Activated CD8-positive, alpha-beta memory T cell treated with anti-CD3 and anti-CD28 coated beads, Interleukin-2, amount 50 U/mL, for 48 hours (primary cell): ENCODE measurements at regions not wholly inside any gene's neighbourhood (a gene's known extent, or its start where the extent isn't known, plus 50 kb on each side); places are given as distances from the start of the nearest gene placed in this dataset.
"Not testable (repeated sequence)": the region's sequence is repeated elsewhere in the genome, so short reads cannot be mapped to it uniquely, and the experiment has no call there.

Experiments used
- DNase-seq: peaks from one replicate; pipeline ENCODE4 v3.0.0-alpha.2; 2020

DNA sequence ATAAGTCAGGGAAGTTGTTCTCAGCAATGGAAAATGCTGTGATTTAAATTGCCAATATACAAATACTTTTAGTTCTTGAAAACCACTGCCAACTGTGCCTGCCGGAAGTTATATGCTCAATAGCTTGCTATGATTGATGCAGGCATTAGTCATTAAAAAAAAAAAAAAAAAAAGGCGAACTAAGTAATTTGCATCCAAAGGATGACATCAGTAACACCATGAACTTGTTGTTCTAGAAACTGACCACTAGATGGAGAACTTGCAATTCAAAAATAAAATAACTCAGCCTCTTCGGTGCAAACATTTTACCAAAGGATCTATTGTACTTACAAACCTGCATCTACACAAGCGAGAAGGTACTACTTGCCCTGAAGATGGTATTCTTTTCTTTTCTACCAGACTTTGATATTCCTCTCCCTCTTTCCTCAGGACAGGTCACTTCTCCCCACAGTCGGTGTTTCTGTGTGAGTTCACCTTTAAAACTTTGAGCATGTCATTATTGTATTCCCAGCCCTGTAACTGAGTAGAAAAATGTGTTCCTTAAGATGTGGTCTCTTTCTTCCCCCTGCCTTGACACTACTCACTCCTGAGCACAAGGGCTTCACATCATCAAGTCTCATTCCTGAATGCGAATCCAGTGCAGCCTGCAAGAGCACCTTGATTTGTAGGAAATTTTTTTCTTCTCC is 115.0 kb upstream of the VEPH1 start:
- DNase-seq: no peak

DNA sequence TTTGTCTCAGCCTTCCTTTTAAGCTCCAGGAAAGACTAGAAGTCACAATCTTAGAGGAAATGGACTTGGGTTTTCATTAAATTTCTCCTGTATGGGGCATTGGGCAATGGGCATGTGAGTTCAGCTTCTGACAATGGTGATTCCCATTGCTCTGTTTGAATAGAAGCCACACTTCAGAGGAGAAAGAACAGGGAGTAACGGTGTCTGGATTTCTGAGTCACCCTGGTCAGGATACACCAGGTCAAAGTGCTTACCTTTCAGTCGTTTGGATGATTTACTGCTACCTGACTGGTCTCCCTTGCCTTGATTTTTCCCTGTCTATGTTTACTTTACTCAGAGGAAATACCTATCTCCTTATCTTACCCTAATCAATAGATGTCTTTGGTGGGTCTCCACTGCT is 111.7 kb upstream of the VEPH1 start:
- no peak for DNase-seq

DNA sequence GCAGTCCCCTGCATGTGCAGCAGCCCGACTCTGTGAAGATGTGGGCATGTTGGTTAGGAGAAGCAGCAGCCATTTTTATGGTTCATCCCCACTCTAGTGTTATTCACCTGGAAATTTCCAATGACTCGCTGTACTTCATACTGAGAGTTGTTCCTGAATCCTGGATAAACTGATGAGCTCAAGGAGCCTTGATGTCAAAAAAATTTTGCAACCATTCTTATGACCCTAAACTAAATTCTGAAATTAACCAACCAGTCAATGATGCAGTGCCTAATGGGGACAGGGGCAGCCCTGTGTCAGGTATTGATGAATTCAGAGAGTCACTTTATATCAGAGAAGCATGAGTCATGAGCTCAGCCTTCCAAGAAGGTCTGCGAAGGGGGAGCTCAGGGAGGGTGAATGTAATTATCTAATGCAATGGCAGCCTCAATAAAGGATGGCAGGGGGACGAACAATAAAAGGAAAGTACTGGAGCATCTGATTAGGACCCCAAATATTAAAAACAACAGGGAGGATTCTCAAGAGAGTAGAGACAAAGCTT is 108.4 kb upstream of the VEPH1 start:
- DNase-seq: no peak

DNA sequence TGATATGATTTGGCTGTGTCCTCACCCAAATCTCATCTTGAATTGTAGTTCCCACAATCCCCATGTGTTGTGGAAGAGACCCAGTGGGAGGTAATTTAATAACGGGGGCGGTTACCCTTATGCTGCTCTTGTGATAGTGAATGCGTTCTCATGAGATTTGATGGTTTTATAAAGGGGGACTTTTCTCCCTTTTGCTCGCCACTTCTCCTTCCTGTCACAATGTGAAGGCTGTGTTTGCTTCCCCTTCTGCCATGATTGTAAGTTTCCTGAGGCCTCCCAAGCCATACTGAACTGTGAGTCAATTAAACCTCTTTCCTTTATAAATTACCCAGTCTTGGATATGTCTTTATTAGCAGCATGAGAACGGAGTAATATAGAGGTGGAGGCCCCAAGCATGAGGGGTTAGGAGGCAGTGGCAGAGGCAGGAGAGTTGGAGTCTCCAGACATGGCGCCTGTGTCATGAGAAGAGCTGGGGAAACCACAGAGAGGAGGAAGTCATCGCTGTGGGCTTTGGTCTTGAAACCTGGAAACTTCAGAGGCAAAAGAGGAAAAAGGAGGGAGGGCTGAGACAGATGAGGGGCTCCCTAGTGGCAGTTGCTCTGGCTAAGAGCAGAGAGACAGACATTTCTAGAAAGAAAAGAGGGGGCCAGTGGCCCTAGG is 107.8 kb upstream of the VEPH1 start:
- DNase-seq: no peak

DNA sequence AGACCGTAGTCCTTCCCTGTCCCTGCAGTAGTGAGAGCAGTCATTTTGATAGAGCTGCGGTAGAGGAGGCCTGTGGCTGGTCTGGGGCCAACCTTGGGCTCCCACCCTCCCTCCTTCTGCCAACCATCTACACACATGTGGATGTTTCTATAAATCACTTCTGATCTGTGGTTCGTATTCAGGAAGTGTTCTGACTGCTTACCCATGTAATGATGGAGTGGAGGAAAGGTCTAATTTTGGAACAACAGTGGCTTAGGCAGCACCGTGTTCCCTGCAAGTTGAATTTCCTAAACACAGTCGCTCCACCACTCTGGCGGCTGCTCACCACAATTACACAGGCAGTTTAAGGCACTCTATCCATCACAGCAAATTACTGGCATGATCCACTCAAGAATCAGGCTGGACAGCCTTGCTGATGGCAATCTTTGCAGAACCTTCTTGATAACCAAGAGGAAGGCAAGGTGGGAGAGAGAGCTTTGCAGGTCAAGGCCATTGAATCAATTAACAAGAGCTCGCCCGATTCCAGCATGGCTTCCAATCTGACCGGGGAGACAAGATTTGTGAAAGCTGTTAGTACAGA is 104.7 kb upstream of the VEPH1 start:
- DNase-seq: no peak

DNA sequence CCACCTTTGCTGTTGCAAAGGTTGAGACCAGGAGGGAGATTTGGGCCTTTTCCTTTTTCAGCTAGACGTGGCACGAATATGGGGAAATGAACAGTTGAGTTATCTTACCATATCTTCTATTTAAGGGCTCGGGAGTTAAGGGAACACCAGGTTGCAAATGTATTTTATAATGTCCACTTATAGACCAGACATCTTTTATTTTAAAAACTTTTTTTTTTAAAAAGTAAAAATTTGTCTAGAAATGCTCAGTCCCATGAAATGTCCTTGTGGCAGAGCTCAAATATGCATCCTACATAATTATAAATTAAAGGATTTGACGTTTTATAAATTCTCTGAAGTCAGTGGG is 103.6 kb upstream of the VEPH1 start:
- no peak for DNase-seq

DNA sequence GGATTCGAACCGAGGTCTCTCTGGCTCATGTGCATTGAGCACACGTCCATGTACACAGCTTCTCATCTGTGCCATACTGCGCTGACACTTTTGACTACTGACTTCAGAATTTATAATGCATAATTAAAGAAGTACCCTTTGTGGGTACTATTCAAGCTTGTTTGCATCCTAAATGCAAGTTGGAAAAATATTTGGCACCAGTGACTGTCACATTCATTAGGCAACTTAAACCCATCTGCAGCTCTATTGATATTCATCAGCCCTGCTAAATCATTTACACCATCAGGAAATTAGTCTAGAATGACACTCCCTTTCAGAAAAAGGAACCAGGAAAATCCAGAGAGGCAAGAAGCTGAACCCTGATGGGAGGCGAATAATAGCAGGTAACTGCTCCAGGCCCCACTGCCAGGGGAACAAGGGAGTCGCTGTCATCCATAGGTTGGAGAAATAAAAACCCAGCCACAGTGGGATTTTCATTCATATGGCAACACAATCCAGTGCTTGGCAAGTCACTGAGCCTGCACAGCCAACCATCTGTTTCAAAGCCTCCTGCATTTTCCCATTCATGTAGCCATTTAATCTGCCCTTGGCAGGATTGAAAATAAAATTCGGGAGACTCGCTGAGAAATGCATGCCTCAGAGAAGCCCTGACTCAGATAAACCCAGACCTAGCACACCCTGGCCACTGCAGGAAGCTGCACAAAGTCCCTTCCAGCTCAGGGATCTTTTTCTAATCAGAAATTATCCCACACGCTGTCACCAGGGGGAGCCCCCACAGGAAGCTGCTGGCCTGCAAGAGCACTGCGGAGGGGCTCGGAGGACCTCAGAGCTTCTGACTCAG is 103.0 kb upstream of the VEPH1 start:
- DNase-seq: peak; percentile 80

DNA sequence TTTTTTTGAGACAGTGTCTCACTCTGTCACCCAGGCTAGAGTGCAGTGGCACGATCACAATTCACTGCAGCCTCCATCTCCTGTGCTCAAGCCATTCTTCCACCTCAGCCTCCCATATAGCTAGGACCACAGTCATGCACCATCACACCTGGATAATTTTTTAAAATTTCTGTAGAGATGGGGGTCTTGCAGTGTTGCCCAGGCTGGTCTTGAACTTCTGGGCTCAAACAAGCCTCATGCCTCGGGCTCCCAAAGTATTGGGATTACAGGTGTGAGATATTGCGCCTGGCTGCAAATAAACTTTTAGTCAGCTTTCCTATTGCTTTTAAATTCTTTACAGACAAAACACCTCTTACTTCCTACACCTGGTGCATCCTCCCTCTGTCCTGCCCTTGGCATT is 102.1 kb upstream of the VEPH1 start:
- no peak for DNase-seq

DNA sequence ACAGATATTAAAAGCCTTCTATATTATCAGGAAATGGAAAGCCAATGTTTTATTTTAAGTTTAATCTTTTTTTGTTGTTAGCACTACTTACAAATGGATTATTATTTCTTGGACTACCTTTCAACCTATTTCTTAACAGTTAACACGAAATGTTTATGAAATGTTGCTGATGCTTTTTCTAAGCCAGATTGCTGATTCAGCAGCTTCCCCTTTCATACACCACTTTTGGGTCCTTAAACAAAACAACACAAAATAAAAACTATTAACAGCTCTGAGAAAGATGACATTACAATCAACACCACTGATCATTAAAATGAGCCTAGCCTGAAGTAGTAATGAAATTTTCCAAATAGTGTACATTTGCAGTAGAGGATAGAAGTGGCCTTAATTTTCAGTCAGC is 99.2 kb upstream of the VEPH1 start:
- no peak for DNase-seq

DNA sequence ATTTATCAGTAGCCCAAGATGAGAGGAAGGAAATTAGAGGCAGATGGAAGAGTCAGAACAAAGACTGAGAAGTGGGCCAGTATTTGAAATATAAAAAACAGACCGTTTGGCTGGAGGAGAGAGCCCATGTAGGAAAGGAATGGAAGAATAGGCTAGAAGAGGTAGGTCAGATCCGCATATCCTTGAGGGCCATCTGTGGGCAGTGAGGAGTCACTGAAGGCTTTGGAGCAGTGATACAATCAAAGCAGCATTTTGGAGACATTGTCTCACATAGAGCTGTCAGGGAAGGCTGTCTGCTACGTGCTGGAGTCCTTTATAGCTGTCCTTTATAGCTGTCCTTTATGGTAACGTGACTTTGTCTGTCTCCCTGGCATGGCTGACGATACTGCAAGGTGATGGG is 92.0 kb upstream of the VEPH1 start:
- DNase-seq: no peak

DNA sequence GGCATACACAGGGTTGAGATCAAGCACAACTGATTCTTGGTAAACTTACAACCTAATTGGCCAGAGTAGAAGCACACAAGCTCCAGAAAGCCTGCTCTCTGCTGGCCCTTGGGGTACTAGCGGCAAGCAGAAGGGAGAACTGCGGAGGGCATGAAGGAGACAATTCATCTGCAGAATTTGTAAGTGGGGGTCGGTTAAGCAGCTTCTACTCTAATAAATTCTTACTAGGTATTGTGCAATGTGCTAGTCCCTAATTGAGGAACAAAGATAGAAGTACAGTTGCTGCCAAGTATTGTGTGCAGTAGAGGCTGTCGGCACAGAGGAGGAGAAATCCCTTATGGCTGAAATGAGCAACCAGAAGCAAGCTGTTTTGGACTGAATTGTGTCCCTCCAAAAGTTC is 91.2 kb upstream of the VEPH1 start:
- no peak for DNase-seq

DNA sequence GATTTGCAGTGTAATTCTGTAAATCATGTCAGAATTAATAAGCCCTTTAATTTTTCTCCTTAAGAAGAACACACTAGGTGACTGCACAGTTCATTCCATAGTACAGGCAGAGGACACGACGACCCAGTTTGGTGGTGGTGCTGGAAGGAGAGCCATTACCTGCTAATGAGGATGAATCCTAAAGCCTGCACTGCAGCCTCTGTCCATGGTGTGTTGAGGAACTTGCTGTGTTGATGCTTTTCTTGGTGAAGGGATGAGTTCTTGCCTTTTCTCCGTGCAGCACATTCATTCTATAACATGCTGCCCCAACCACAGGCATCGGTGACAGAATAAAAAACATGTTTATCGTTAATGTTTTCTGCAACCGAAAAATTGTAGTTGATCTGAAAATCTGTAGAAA is 89.6 kb upstream of the VEPH1 start:
- no peak for DNase-seq

DNA sequence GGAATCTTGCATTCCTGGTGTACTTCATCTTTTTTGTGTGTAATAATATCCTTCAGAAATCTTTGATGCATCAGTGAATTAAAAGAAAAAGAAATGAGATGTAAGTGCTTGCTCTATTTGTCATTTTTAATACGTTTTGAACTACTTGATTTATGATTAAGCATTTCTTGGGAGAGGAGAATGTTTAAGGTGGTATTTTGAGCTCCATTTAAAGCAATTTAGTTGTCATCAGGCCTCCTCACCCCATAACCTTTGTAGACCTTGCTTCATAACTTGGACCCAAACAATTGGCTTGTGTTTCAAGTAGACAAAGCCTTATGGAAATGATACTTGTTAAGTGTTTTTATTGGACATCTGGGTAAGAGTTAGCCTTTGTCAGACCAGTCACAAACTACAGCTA is 87.1 kb upstream of the VEPH1 start:
- DNase-seq: no peak

DNA sequence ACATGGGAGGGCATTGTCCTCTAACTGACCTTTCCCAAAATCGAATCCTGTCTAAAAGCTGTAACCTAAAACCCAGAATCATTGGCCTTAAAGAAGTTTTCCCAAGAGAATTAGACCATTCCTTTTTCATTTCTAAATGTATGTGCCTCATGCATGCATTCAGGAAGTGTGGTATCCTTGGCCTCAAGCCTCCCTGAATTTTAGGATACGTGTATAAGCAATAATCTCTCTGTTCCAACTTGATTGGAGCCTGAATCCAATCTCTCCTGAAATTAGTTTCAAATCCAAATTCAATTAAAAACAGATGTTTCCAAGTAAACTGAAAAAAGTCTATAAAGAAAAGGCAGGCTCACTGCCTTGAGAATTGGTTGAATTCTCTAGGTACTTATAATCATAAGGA is 86.0 kb upstream of the VEPH1 start:
- DNase-seq: no peak

DNA sequence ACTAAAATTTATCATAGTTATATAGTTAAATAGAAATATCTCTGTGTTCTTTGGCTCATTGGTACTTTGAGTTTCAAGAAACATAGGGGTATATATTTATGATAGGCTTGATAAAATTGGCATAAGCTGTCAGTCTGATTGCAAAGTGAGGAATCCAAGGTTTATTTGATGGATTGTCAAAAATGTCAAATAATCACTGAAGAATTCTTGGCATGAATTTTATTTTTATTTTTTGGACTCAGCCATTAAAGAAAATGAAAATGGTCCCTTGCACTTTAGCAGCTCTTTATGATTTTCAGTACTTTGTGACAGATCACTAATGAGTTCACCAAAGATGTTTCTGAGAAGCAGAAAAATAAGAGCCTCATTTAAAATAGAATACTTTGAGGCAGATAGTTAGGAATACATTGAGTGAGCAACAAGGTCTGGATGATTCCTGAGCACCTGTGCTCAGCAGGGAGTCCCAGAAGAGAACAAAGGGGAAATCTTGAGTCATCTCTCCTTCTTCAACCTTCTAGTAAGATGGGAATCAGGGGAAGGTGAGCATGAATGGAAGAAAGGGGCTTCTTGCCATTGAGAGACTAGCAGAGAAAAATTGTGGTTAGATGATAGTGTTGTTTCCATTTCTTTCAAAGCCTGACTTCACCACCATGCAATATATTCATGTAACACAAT is 85.3 kb upstream of the VEPH1 start:
- DNase-seq: no peak

DNA sequence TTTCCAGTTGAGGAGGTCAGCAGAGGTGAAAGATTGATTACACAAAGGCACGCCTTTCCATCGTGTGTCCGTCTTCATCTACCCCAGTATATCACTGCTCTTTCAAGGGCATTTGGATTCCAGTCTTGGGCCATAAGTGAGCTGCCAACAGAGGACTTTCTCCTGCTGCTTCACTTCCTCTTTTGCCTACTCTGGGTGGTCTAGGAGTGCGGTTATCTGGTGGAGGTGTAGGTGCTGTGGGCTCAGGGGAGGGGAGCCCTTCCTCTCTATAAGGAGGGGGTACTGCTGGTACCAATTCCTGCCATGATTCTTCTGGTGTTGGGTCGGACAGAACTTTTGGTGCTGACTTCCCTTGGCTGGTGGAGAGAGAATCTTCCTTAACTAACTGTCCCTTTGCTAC is 83.1 kb upstream of the VEPH1 start:
- DNase-seq: no peak

DNA sequence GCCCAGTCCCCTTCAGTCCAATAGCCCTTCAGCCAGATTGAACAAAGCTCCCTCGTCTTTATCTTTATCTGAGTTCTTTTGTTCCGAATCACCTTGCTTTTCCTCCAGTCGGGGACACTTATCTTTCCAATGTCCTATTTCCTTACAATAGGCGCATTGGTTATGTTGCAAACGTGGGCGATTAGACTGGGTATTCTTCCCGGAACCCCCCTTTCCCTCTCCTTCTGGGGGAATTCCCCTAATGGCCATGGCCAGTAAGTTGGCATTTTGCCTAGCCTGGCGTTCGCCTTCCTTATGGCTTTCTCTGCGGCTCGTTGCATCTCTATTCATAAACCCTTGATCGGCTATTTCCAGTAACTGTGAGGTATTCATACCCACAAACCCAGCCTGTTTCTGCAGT is 82.2 kb upstream of the VEPH1 start:
- DNase-seq: no peak

DNA sequence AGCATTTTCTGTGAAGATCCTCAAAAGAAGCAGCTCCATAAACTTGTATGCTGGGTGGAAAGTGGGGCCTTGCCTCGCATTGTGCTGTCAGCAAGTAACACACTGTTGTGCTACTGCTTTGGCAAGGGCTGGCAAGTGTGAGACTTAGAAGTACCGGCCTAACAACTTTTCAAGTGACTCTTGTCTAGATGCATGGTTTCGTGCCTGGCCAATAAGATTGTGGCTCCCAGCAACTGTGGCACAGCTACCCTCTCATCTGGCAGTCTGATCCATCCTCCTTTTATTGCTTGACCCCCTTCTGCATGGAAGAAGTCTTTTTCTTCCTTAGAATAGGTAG is 79.4 kb upstream of the VEPH1 start:
- no peak for DNase-seq

DNA sequence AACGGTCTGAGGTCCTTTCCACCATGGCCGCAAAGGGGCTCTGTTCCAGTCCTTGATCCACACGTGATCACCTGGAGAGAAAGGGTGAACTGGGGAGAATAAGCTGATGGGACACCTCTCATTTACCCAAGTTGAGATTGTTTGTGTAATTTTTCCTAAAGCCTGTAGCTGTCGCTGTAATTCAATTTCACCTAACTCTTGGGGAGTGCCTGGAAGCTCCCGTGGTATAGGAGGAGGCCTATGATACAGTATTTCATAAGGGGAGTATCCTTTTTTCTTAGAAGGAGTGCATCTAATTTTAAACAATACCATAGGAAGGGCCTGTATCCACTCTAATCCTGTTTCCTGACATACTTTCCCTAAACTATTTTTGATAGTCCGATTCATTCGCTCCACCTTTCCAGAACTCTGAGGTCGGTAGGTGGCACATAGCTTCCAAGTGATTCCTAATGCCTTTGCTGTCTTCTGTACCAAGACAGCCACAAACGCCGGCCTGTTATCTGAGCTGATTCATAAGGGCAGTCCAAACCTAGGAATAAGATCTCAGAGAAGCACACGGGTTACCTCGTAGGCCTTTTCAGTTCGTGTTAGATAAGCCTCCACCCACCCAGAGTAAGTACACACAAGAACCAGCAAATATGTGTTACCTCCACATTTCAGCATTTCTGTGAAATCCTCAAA is 78.9 kb upstream of the VEPH1 start:
- DNase-seq: not testable (repeated sequence)

DNA sequence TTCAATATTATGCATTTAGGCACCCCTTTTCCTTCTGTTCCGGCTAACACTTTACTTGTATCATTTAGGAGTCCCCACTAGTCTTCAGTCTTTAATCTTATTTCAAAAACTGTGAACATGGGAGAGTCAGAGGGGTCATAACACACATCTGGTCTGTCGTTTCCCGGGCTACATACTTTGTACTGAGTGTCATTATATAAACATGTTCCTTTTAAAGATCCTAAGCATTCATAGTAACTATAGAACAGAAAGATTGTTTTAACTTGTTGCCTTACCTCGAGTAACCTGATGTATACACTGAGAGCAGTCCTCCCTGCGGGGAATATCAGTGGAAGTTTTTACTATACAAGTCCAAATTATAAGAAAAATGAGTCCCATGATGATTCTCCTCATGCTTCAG is 78.2 kb upstream of the VEPH1 start:
- no peak for DNase-seq

DNA sequence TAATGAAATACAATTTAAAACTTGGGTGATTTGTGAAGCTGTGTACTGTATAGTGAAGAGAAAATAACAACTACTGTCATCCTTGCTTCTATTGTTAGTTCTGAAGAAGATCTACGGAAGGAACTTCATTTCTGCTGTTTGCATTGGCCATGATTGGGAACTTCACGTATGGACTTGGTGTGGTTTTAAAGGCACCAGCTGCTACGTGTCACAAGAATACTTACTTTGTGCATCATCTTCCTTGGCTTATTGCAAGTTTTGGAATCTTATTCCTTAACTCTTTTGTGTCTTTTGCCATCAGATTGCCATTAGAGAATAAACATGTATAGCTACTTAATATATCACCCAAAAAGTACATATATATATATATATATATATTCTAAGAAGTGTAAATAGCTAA is 75.0 kb upstream of the VEPH1 start:
- no peak for DNase-seq

DNA sequence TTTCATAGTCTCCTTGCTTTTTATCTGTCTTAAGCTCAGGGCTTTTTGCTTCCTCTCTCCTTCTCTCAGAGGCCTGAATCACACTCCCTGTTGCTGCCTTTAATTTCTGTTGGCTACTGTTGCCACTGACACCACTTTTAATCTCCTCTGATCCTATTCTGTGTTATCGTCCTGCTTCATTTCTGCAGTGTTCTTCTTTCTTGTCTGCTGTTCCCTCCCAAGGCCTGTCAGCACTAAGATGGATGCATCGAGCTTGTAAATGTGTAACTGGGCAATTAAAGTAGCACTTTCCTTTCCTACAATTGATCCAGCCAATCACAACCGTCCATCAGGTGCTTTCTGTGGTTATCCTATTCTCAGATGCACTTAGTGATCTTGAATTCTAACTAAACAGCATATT is 71.3 kb upstream of the VEPH1 start:
- DNase-seq: no peak
